ENCODE measurements at regions not wholly inside any gene's neighbourhood (a gene's known extent, or its start where the extent isn't known, plus 50 kb on each side); places are given as distances from the start of the nearest gene placed in this dataset.
"Not testable (repeated sequence)": the region's sequence is repeated elsewhere in the genome, so short reads cannot be mapped to it uniquely, and the experiment has no call there.

- DNase-seq (ENCODE audit: low read depth), result no peak
Measured at GRCh38 chr16:72657791-72658190, 390.1 kb downstream of the ZFHX3 start.

- DNase-seq (ENCODE audit: low read depth), result no peak
Measured at GRCh38 chr16:72657164-72657563, 390.8 kb downstream of the ZFHX3 start.

- DNase-seq (ENCODE audit: low read depth), result no peak
Measured at GRCh38 chr16:72654535-72654934, 393.4 kb downstream of the ZFHX3 start.

GRCh38 chr16:72649254-72649944, 398.5 kb downstream of the ZFHX3 start:
- DNase-seq (ENCODE audit: low read depth), result no peak

GRCh38 chr16:72646615-72647014, 401.3 kb downstream of the ZFHX3 start:
- DNase-seq (ENCODE audit: low read depth), result peak; percentile 12

- peak; percentile 37 for DNase-seq (ENCODE audit: low read depth)
Measured at GRCh38 chr16:72645538-72645937, 402.4 kb downstream of the ZFHX3 start.

- DNase-seq (ENCODE audit: low read depth), result no peak
Measured at GRCh38 chr16:72644911-72645310, 403.0 kb downstream of the ZFHX3 start.

GRCh38 chr16:72639494-72639893, 408.4 kb downstream of the ZFHX3 start:
- no peak for DNase-seq (ENCODE audit: low read depth)

GRCh38 chr16:72637306-72637705, 410.6 kb downstream of the ZFHX3 start:
- peak; percentile 10 for DNase-seq (ENCODE audit: low read depth)

- DNase-seq (ENCODE audit: low read depth), result no peak
Measured at GRCh38 chr16:72635694-72636093, 412.2 kb downstream of the ZFHX3 start.

GRCh38 chr16:72635104-72635503, 412.8 kb downstream of the ZFHX3 start:
- no peak for DNase-seq (ENCODE audit: low read depth)

GRCh38 chr16:72627182-72627896, 420.6 kb downstream of the ZFHX3 start:
- DNase-seq (ENCODE audit: low read depth), result not testable (repeated sequence)

GRCh38 chr16:72626623-72627022, 421.3 kb downstream of the ZFHX3 start:
- no peak for DNase-seq (ENCODE audit: low read depth)

GRCh38 chr16:72621651-72622050, 426.3 kb downstream of the ZFHX3 start:
- DNase-seq (ENCODE audit: low read depth), result peak; percentile 13

GRCh38 chr16:72620853-72621252, 427.1 kb downstream of the ZFHX3 start:
- DNase-seq (ENCODE audit: low read depth), result no peak

- DNase-seq (ENCODE audit: low read depth), result no peak
Measured at GRCh38 chr16:72620348-72620747, 427.6 kb downstream of the ZFHX3 start.

GRCh38 chr16:72615856-72616255, 432.1 kb downstream of the ZFHX3 start:
- DNase-seq (ENCODE audit: low read depth), result no peak

- DNase-seq (ENCODE audit: low read depth), result no peak
Measured at GRCh38 chr16:72612718-72613117, 435.2 kb downstream of the ZFHX3 start.

- peak; percentile 74 for DNase-seq (ENCODE audit: low read depth)
Measured at GRCh38 chr16:72612256-72612655, 435.7 kb downstream of the ZFHX3 start.

GRCh38 chr16:72609933-72610332, 438.0 kb upstream of the PMFBP1 start:
- no peak for DNase-seq (ENCODE audit: low read depth)

GRCh38 chr16:72609066-72609465, 437.1 kb upstream of the PMFBP1 start:
- no peak for DNase-seq (ENCODE audit: low read depth)

GRCh38 chr16:72604375-72604774, 432.4 kb upstream of the PMFBP1 start:
- DNase-seq (ENCODE audit: low read depth), result no peak

GRCh38 chr16:72602499-72602898, 430.5 kb upstream of the PMFBP1 start:
- no peak for DNase-seq (ENCODE audit: low read depth)

Data from myocyte (in vitro differentiated cells).